Caco-2 (cell line): ENCODE measurements at regions not wholly inside any gene's neighbourhood (a gene's known extent, or its start where the extent isn't known, plus 50 kb on each side); places are given as distances from the start of the nearest gene placed in this dataset.

ENCODE experiments used
- BruUV-seq: library from RNA; stranded (reverse); fragments of 400-500 nt; replicated peaks from 2 replicates; lab custom pipeline; 2021; lab: Mats Ljungman, UMichigan
- CTCF ChIA-PET: fragments of 300-600 bp; sonication (Branson Sonifier 250); formaldehyde crosslinking; loops from one replicate; lab custom pipeline; 2022; ENCODE audit warnings: antibody characterized with exemption; lab: Charles Lee
- POLR2A ChIA-PET: fragments of 300-600 bp; sonication (Branson Sonifier 250); formaldehyde crosslinking; loops from one replicate; lab custom pipeline; 2022; ENCODE audit warnings: antibody characterized with exemption; lab: Charles Lee
- DNase-seq, 2 experiments: peaks; one replicate each; pipeline versions ENCODE4 v3.0.0 to v3.0.0-alpha.2; 2020 to 2022
- H3K27me3 ChIP-seq: replicated peaks from 2 replicates; pipeline ENCODE4 v1.6.0; 2011; ENCODE audit warnings: low read length; ENCODE audit not compliant: control insufficient read depth, insufficient read depth
- H3K36me3 ChIP-seq: 2 replicates; pipeline ENCODE4 v1.5.1; 2011; ENCODE audit warnings: low read length; ENCODE audit not compliant: control insufficient read depth, insufficient read depth
- H3K4me1 ChIP-seq: fragments of 250-450 bp; sonication (Bioruptor Pico); 2 replicates; pipeline ENCODE4 v1.5.1; 2020; ENCODE audit warnings: mild to moderate bottlenecking
- H3K4me3 ChIP-seq: 2 replicates; pipeline ENCODE4 v1.5.1; 2011; ENCODE audit warnings: low read depth, mild to moderate bottlenecking, control low read depth, low read length
- H3K9me3 ChIP-seq: fragments of 250-450 bp; sonication (Bioruptor Pico); 2 replicates; pipeline ENCODE4 v1.5.1; 2020; ENCODE audit warnings: mild to moderate bottlenecking, moderate library complexity
- H3K27ac Mint-ChIP-seq: one replicate; pipeline ENCODE4 v1.8.0; 2022; ENCODE audit warnings: mixed read lengths; ENCODE audit not compliant: unreplicated experiment
- H3K27me3 Mint-ChIP-seq: one replicate; pipeline ENCODE4 v1.8.0; 2022; ENCODE audit warnings: mixed read lengths; ENCODE audit not compliant: insufficient read depth, unreplicated experiment
- H3K36me3 Mint-ChIP-seq: one replicate; pipeline ENCODE4 v1.8.0; 2022; ENCODE audit warnings: mild to moderate bottlenecking, mixed read lengths; ENCODE audit not compliant: insufficient read depth, unreplicated experiment
- H3K4me1 Mint-ChIP-seq: one replicate; pipeline ENCODE4 v1.8.0; 2022; ENCODE audit warnings: low read depth, mixed read lengths; ENCODE audit not compliant: unreplicated experiment
- H3K4me3 Mint-ChIP-seq: one replicate; pipeline ENCODE4 v1.8.0; 2022; ENCODE audit warnings: mild to moderate bottlenecking, moderate library complexity, mixed read lengths; ENCODE audit not compliant: unreplicated experiment
- H3K9me3 Mint-ChIP-seq: one replicate; pipeline ENCODE4 v1.8.0; 2022; ENCODE audit warnings: mixed read lengths; ENCODE audit not compliant: unreplicated experiment
- CTCF ChIP-seq, 2 experiments: fragments of 200-600 bp in 1 of 2; IDR thresholded peaks; 1 replicate in 1 of 2; 2 replicates in 1 of 2; pipeline versions ENCODE4 v1.5.1 to v1.8.0; 2011 to 2022; ENCODE audit warnings: antibody characterized with exemption in 1 of 2, control low read depth in 1 of 2, inconsistent platforms in 1 of 2, low read depth in 1 of 2, low read length in 1 of 2, mild to moderate bottlenecking in 1 of 2, moderate library complexity in 1 of 2; ENCODE audit not compliant: insufficient read depth in 1 of 2, severe bottlenecking in 1 of 2, unreplicated experiment in 1 of 2
- intact Hi-C: fragments of 100-400 bp; cut with micrococcal nuclease; formaldehyde crosslinking; loops from one replicate; pipeline ENCODE4 v1.10.0; 2022; ENCODE audit not compliant: unreplicated experiment

- Histone ChIP-seq H3K4me3 (no peak overlapping the region), H3K9me3 (no peaks in the 10 kb centered on the region), H3K27me3 (no peaks in the 10 kb centered on the region), H3K4me1 (peaks cover 5% of the 10 kb centered on the region), H3K36me3 (no peaks in the 10 kb centered on the region)
- Mint-ChIP-seq H3K4me3 (no peak overlapping the region), H3K27ac (peak overlapping the region; percentile 4), H3K4me1 (peaks cover 15% of the 10 kb centered on the region), H3K9me3 (no peaks in the 10 kb centered on the region), H3K27me3 (no peaks in the 10 kb centered on the region), H3K36me3 (no peaks in the 10 kb centered on the region)
- intact Hi-C loops = no loop called here
- DNase-seq = no peak
- TF ChIP-seq CTCF (IDR thresholded peaks at IDR 0.05; ENCODE audit: insufficient read depth in 1 of 2, low read depth in 1 of 2, low read length in 1 of 2, severe bottlenecking in 1 of 2, unreplicated experiment in 1 of 2) = no peak
- POLR2A ChIA-PET = no interaction called here
- no TSS peak for BruUV-seq
- CTCF ChIA-PET = no interaction called here
Observed at GRCh38 chr6:11407414-11407813, 130.1 kb upstream of the TMEM170B start.

DNA sequence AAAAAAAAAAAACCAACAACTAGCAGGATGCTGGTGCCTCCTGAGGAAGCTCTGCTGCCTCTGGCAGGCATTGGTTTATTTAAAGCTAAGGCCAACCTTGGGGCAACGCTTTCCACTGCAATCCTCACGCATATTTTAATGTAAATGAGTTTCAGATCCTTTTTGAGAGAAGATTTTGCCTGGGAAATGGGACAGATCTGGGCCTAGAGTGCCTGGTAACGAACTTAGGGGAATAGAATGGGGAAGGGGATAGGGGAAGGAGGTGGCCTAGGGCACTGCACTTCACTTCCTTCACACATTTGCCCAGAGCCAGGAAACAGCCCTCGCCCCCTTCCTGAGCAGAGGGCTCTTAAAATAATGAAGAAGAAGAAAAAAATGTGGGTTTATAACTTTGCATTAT is 132.7 kb upstream of the TMEM170B start:
- POLR2A ChIA-PET = no interaction called here

DNA sequence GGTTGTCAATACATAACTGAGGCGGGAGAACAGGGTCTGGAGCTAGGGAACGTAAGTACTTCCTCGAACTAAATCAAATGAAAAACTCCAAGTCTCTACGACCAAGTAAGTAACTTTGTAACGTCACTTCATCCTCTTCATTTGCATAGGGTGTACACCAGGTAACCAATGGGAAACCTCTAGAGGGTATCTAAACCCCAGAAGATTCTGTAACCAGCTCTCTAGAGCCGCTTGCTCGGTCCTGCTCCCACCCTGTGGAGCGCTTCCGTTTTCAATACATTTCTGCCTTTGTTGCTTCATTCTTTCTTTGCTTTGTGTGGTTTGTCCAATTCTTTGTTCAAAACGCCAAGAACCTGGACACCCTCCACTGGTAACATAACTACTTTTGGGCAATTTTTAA is 133.5 kb upstream of the TMEM170B start:
- intact Hi-C loops = no loop called here
- ChIA-PET CTCF (no interaction called here), POLR2A (no interaction called here)
- no peaks in the 10 kb centered on the region for H3K27me3 Mint-ChIP-seq
- H3K4me1 Mint-ChIP-seq = peaks cover 9% of the 10 kb centered on the region
- no peak for TF ChIP-seq CTCF (IDR thresholded peaks at IDR 0.05; ENCODE audit: insufficient read depth in 1 of 2, low read depth in 1 of 2, low read length in 1 of 2, severe bottlenecking in 1 of 2, unreplicated experiment in 1 of 2)
- Histone ChIP-seq H3K4me3 (no peak overlapping the region), H3K36me3 (no peaks in the 10 kb centered on the region), H3K27me3 (no peaks in the 10 kb centered on the region), H3K9me3 (no peaks in the 10 kb centered on the region), H3K4me1 (peaks cover 9% of the 10 kb centered on the region)
- H3K4me3 Mint-ChIP-seq = no peak overlapping the region
- H3K36me3 Mint-ChIP-seq = peaks cover 6% of the 10 kb centered on the region
- no TSS peak for BruUV-seq
- DNase-seq = no peak
- H3K27ac Mint-ChIP-seq = no peak overlapping the region
- H3K9me3 Mint-ChIP-seq = no peaks in the 10 kb centered on the region

More for the DNA sequence above, 132.7 kb upstream of the TMEM170B start:
- no peak for TF ChIP-seq CTCF (IDR thresholded peaks at IDR 0.05; ENCODE audit: insufficient read depth in 1 of 2, low read depth in 1 of 2, low read length in 1 of 2, severe bottlenecking in 1 of 2, unreplicated experiment in 1 of 2)
- Histone ChIP-seq H3K9me3 (no peaks in the 10 kb centered on the region), H3K36me3 (no peaks in the 10 kb centered on the region), H3K4me3 (no peak overlapping the region), H3K4me1 (peaks cover 1% of the 10 kb centered on the region), H3K27me3 (no peaks in the 10 kb centered on the region)
- BruUV-seq = no TSS peak
- Mint-ChIP-seq H3K27me3 (no peaks in the 10 kb centered on the region), H3K9me3 (no peaks in the 10 kb centered on the region), H3K36me3 (peaks cover 6% of the 10 kb centered on the region), H3K4me3 (no peak overlapping the region), H3K4me1 (peaks cover 6% of the 10 kb centered on the region), H3K27ac (no peak overlapping the region)
- DNase-seq = no peak
- intact Hi-C loops = no loop called here
- CTCF ChIA-PET = no interaction called here
